K562 (cell line): ENCODE measurements at regions not wholly inside any gene's neighbourhood (a gene's known extent, or its start where the extent isn't known, plus 50 kb on each side); places are given as distances from the start of the nearest gene placed in this dataset.

Source experiments
- ATAC-seq: fragments of 200-7000 bp; cut with Tn5 transposase; 3 replicates; pipeline ENCODE4 v1.9.1; 2020; ENCODE audit warnings: moderate library complexity
- BruUV-seq: library from RNA; stranded (reverse); fragments of 400-500 nt; replicated peaks from 2 replicates; lab custom pipeline; 2021; lab: Mats Ljungman, UMichigan
- CTCF ChIA-PET: fragments of 300-600 bp; formaldehyde crosslinking; extraction: SDS; loops from one replicate; lab custom pipeline; 2021; ENCODE audit warnings: low intra/inter-chr PET ratio; lab: Yijun Ruan, JAX
- POLR2A ChIA-PET: fragments of 300-600, 350-650 bp; sonication (Branson Sonifier 250); formaldehyde crosslinking; extraction: SDS; loops from one replicate; lab custom pipeline; 2021; ENCODE audit warnings: antibody characterized with exemption, inconsistent platforms; lab: Yijun Ruan, JAX
- DNase-seq, 4 experiments: peaks; one replicate each; pipeline versions ENCODE4 v3.0.0 to v3.0.0-alpha.2; 2011 to 2018; ENCODE audit warnings: low spot score in 3 of 4, mixed read lengths in 3 of 4; ENCODE audit errors: extremely low read depth in 1 of 4
- FAIRE-seq: peaks from 2 replicates; lab custom pipeline; 2011; peaks lifted over from hg19 to GRCh38; lab: Jason Lieb, UNC
- H2AFZ ChIP-seq: 2 replicates; pipeline ENCODE4 v1.6.0; 2011; ENCODE audit warnings: low read depth, low read length, control low read depth, inconsistent platforms
- H3K27ac ChIP-seq: fragments of 200-600 bp; 3 replicates; pipeline ENCODE4 v1.8.0; 2011; ENCODE audit warnings: low read depth, mild to moderate bottlenecking, control low read depth, inconsistent platforms, low read length, moderate library complexity, mixed read lengths; ENCODE audit errors: extremely low read depth
- H3K27me3 ChIP-seq, 2 experiments: fragments of 300-600 bp in 1 of 2; 2 replicates in 1 of 2; 3 replicates in 1 of 2; pipeline versions ENCODE4 v1.6.0 to v1.8.0; 2011; ENCODE audit warnings: inconsistent platforms in 2 of 2, low read length in 2 of 2, mild to moderate bottlenecking in 1 of 2, mixed read lengths in 1 of 2, moderate library complexity in 1 of 2; ENCODE audit not compliant: control insufficient read depth in 2 of 2, insufficient read depth in 2 of 2
- H3K36me3 ChIP-seq: fragments of 300-600 bp; 3 replicates; pipeline ENCODE4 v1.8.0; 2011; ENCODE audit warnings: mild to moderate bottlenecking, low read length, inconsistent platforms; ENCODE audit not compliant: control insufficient read depth, insufficient read depth
- H3K4me1 ChIP-seq, 2 experiments: fragments of 200-600 bp in 1 of 2; replicated peaks in 1 of 2; 2 replicates in 1 of 2; 3 replicates in 1 of 2; pipeline versions ENCODE4 v1.5.1 to v1.8.0; 2011; ENCODE audit warnings: inconsistent platforms in 2 of 2, low read length in 2 of 2, mild to moderate bottlenecking in 1 of 2, mixed read lengths in 1 of 2, moderate library complexity in 1 of 2; ENCODE audit not compliant: control insufficient read depth in 2 of 2, insufficient read depth in 2 of 2
- H3K4me2 ChIP-seq: 2 replicates; pipeline ENCODE4 v1.6.1; 2011; ENCODE audit warnings: low read length, control low read depth, inconsistent platforms, mixed read lengths; ENCODE audit not compliant: insufficient read depth
- H3K4me3 ChIP-seq: fragments of 200-600 bp; sonication (generic), shearing (Covaris generic); 2 replicates; pipeline ENCODE4 v1.5.1; 2016; ENCODE audit warnings: control low read depth, inconsistent platforms
- H3K79me2 ChIP-seq: fragments of 200-600 bp; 3 replicates; pipeline ENCODE4 v1.8.0; 2011; ENCODE audit warnings: low read length, inconsistent platforms; ENCODE audit not compliant: control insufficient read depth, insufficient read depth
- H3K9ac ChIP-seq, 2 experiments: 2 replicates each; pipeline versions ENCODE4 v1.6.0 to v1.6.1; 2011; ENCODE audit warnings: low read depth in 2 of 2, low read length in 2 of 2, control low read depth in 1 of 2, inconsistent platforms in 1 of 2, mild to moderate bottlenecking in 1 of 2, mixed read lengths in 1 of 2; ENCODE audit not compliant: insufficient read depth in 1 of 2
- H3K9me1 ChIP-seq: one replicate; pipeline ENCODE4 v1.6.0; 2011; ENCODE audit warnings: inconsistent platforms, mild to moderate bottlenecking, low read length, moderate library complexity; ENCODE audit not compliant: control insufficient read depth, insufficient read depth
- H3K9me3 ChIP-seq: replicated peaks from 2 replicates; pipeline ENCODE4 v1.5.1; 2011; ENCODE audit warnings: low read depth, low read length, inconsistent platforms; ENCODE audit not compliant: control insufficient read depth, insufficient read depth
- H4K20me1 ChIP-seq: replicated peaks from 2 replicates; pipeline ENCODE4 v1.6.1; 2011; ENCODE audit warnings: low read length, inconsistent platforms, mixed read lengths; ENCODE audit not compliant: control insufficient read depth, insufficient read depth
- HMG20B ChIP-seq: fragments of 250-450 bp; sonication (Bioruptor Pico); IDR thresholded peaks from 2 replicates; pipeline ENCODE4 v1.5.0; 2021; ENCODE audit warnings: mild to moderate bottlenecking
- MEIS2 ChIP-seq: fragments of 450-650 bp; IDR thresholded peaks from 2 replicates; pipeline ENCODE4 v1.6.1; 2014; ENCODE audit warnings: mild to moderate bottlenecking; ENCODE audit not compliant: partially characterized antibody
- PHF8 ChIP-seq: fragments of 200-600 bp; sonication (generic); IDR thresholded peaks from 2 replicates; pipeline ENCODE4 v1.6.1; 2012; ENCODE audit warnings: mixed run types, mild to moderate bottlenecking, inconsistent platforms, low read length, moderate library complexity, borderline replicate concordance
- PKNOX1 ChIP-seq: fragments of 450-650 bp; IDR thresholded peaks from 2 replicates; pipeline ENCODE4 v1.6.1; 2016
- RBFOX2 ChIP-seq: fragments of 200-400 bp; formaldehyde crosslinking; IDR thresholded peaks from 2 replicates; pipeline ENCODE4 v1.6.1; 2017; ENCODE audit warnings: low read depth, mild to moderate bottlenecking, low read length, moderate library complexity
- WGBS: fragments of 100-300 bp; shearing (Covaris generic); methylation state at CpG from one replicate; pipeline ENCODE4 v1.1.6; 2016; ENCODE audit warnings: low coverage, mixed read lengths; ENCODE audit not compliant: insufficient coverage; ENCODE audit errors: missing lambda C conversion rate; 5-methylcytosine and 5-hydroxymethylcytosine counted together
- in situ Hi-C: fragments of 300-500 bp; cut with MboI; formaldehyde crosslinking; loops from 4 replicates; pipeline ENCODE4 v1.15.0; 2018; ENCODE audit warnings: inconsistent platforms, mixed read lengths
- intact Hi-C: fragments of 100-400 bp; cut with micrococcal nuclease; formaldehyde crosslinking; loops from 2 replicates; pipeline ENCODE4 v1.14.2; 2022

DNA sequence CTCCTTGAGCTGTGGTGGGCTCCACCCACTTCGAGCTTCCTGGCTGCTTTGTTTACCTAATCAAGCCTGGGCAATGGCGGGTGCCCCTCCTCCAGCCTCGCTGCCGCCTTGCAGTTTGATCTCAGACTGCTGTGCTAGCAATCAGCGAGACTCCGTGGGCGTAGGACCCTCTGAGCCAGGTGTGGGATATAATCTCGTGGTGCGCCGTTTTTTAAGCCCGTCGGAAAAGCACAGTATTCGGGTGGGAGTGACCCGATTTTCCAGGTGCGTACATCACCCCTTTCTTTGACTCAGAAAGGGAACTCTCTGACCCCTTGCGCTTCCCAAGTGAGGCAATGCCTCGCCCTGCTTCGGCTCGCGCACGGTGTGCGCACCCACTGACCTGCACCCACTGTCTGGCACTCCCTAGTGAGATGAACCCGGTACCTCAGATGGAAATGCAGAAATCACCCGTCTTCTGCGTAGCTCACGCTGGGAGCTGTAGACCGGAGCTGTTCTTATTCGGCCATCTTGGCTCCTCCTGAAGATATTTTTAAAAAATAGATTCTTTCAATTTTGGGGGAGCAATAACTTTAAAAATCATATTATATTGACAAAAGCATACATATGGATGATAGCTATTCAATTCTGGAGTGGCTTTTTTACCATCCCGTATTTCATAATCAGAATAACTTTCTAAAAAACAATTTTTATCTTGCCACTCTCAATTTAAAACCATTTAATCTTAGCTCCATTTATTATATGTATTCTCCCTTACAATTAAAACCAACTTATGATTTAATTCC lies 517.5 kb upstream of the NUDT12 start (continued):
- TF ChIP-seq RBFOX2 (peak; percentile 66), PHF8 (peak; percentile 28; the same call in 1 of the 2 replicates)

DNA sequence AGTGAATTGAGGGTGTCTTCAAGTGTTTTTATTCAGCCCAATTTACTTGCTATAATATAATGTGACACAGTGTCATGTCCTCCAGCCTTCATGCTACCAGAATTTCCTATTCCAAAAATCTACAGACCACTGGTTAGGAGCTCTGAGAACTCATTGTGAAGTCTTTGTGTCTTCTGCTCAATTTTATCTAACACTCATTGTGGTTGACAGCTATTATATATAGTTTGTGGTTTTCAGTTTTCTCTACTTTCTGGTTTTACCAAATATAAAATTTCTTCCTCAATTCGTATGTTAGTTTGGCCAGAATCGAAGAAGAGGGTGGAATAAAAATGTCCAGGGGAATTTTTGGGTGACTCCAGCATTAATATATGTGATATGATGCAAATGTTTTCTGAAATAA lies 509.3 kb upstream of the NUDT12 start:
- WGBS, result 0% methylated on average over 2 of the region's 2 CpGs
- FAIRE-seq (no peak), DNase-seq (no peak), ATAC-seq (no peak)
- Histone ChIP-seq H3K9me3 (no peaks in the 10 kb centered on the region), H3K27me3 (no peaks in the 10 kb centered on the region), H3K9ac (no peak overlapping the region), H3K4me3 (no peak overlapping the region), H3K4me2 (no peak overlapping the region), H3K36me3 (no peaks in the 10 kb centered on the region), H3K79me2 (no peaks in the 10 kb centered on the region), H2AFZ (no peak overlapping the region), H3K27ac (no peak overlapping the region), H4K20me1 (no peaks in the 10 kb centered on the region), H3K9me1 (no peaks in the 10 kb centered on the region), H3K4me1 (no peaks in the 10 kb centered on the region; a peak in 1 of 5 replicates)
- intact Hi-C loops (no loop called here), in situ Hi-C loops (no loop called here)
- no TSS peak for BruUV-seq
- ChIA-PET POLR2A (no interaction called here), CTCF (no interaction called here)
- no peak for TF ChIP-seq HMG20B (CRISPR knock-in tag)
- TF ChIP-seq MEIS2, result peak; percentile 68
- peak; percentile 57 for TF ChIP-seq PKNOX1
